ENCODE measurements at regions not wholly inside any gene's neighbourhood (a gene's known extent, or its start where the extent isn't known, plus 50 kb on each side); places are given as distances from the start of the nearest gene placed in this dataset.
"Not testable (repeated sequence)": the region's sequence is repeated elsewhere in the genome, so short reads cannot be mapped to it uniquely, and the experiment has no call there.

- DNase-seq (ENCODE audit: low spot score) = no peak
Measured at GRCh38 chr15:67924359-67924974, 84.6 kb upstream of the RNU6-1 start.

GRCh38 chr15:67925182-67925581, 85.3 kb upstream of the RNU6-1 start:
- H3K4me3 Mint-ChIP-seq = no peak overlapping the region
- no peaks in the 10 kb centered on the region for H3K36me3 Mint-ChIP-seq (ENCODE audit: low read depth)
- H3K4me1 Mint-ChIP-seq (ENCODE audit: low read depth) = no peaks in the 10 kb centered on the region
- no peaks in the 10 kb centered on the region for H3K27me3 Mint-ChIP-seq (ENCODE audit: insufficient read depth)
- no peak overlapping the region for H3K27ac Mint-ChIP-seq
- peaks cover 12% of the 10 kb centered on the region for H3K9me3 Mint-ChIP-seq
- no peak for DNase-seq (ENCODE audit: low spot score)
- intact Hi-C loops (cut with micrococcal nuclease) = no loop called here

More at GRCh38 chr15:67924359-67924974, 84.6 kb upstream of the RNU6-1 start:
- Mint-ChIP-seq H3K36me3 (ENCODE audit: low read depth) (no peaks in the 10 kb centered on the region), H3K4me3 (no peak overlapping the region), H3K4me1 (ENCODE audit: low read depth) (no peaks in the 10 kb centered on the region), H3K27ac (no peak overlapping the region), H3K9me3 (peaks cover 18% of the 10 kb centered on the region), H3K27me3 (ENCODE audit: insufficient read depth) (no peaks in the 10 kb centered on the region)
- intact Hi-C loops (cut with micrococcal nuclease) = no loop called here

DNA sequence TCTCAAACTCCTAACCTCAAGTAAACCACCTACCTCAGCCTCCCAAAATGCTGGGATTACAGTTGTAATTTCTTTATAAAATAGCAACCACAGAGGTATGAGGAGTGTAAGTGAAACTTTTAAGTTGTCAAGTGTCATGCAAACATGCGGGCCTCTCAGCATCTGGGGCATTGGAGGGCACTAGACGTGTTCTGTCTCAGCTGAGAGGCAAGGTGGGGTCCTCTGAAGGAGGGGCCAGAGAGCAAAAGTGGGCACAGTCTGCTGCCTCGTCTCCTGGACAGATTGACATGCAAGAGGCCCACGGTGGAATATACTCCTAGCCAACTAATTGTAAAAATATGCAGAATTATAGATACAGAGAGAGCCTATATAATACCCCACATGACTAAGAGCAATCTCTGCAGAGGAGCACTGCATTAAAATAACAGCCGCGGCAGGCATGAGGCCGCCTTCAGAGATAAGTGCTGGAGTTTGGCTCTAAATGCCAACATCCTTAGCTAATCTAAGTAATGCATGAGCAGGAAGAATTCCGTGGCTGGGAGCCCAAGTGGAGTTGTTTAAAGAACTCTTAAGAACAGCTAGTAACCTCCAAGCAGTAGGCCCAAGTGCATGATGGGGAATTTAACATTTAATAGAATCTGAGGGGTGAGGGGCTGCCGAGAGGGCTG, 87.8 kb upstream of the RNU6-1 start:
- Mint-ChIP-seq H3K27ac (no peak overlapping the region), H3K4me3 (no peak overlapping the region), H3K4me1 (ENCODE audit: low read depth) (no peaks in the 10 kb centered on the region), H3K27me3 (ENCODE audit: insufficient read depth) (no peaks in the 10 kb centered on the region), H3K36me3 (ENCODE audit: low read depth) (no peaks in the 10 kb centered on the region), H3K9me3 (peaks cover 8% of the 10 kb centered on the region)
- DNase-seq (ENCODE audit: low spot score) = no peak
- intact Hi-C loops (cut with micrococcal nuclease) = no loop called here

- Mint-ChIP-seq H3K27ac (no peak overlapping the region), H3K9me3 (peaks cover 8% of the 10 kb centered on the region), H3K4me3 (no peak overlapping the region), H3K27me3 (ENCODE audit: insufficient read depth) (no peaks in the 10 kb centered on the region), H3K4me1 (ENCODE audit: low read depth) (no peaks in the 10 kb centered on the region), H3K36me3 (ENCODE audit: low read depth) (no peaks in the 10 kb centered on the region)
- intact Hi-C loops (cut with micrococcal nuclease) = no loop called here
- no peak for DNase-seq (ENCODE audit: low spot score)
Measured at GRCh38 chr15:67928666-67929065, 88.8 kb upstream of the RNU6-1 start.

DNA sequence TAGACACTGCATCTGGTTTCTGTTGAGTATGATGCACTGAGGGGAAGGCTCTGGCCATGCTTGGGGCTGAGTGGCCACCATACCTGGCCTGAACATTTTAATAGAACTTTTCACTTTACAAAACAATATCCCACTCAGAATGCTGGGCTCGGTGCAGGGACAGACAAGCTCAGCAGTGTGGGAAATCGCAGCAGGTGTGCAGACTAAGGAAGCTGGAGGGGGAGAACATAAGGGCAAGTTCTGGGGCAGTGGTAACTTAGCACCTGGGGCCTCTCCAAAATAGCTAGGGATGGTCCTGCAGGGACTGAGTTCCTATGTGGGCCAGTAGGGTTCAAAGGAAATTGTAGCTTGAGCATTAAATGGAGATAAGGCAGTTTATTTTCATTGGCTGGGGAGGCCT, 90.9 kb upstream of the RNU6-1 start:
- intact Hi-C loops (cut with micrococcal nuclease) = no loop called here
- no peak overlapping the region for H3K4me3 Mint-ChIP-seq
- no peaks in the 10 kb centered on the region for H3K9me3 Mint-ChIP-seq
- no peak for DNase-seq (ENCODE audit: low spot score)
- H3K36me3 Mint-ChIP-seq (ENCODE audit: low read depth) = no peaks in the 10 kb centered on the region
- peaks cover 4% of the 10 kb centered on the region for H3K27me3 Mint-ChIP-seq (ENCODE audit: insufficient read depth)
- no peaks in the 10 kb centered on the region for H3K4me1 Mint-ChIP-seq (ENCODE audit: low read depth)
- no peak overlapping the region for H3K27ac Mint-ChIP-seq

GRCh38 chr15:67931861-67932260, 92.0 kb upstream of the RNU6-1 start:
- intact Hi-C loops (cut with micrococcal nuclease) = no loop called here
- H3K27ac Mint-ChIP-seq = no peak overlapping the region
- H3K27me3 Mint-ChIP-seq (ENCODE audit: insufficient read depth) = peaks cover 4% of the 10 kb centered on the region
- H3K9me3 Mint-ChIP-seq = no peaks in the 10 kb centered on the region
- H3K36me3 Mint-ChIP-seq (ENCODE audit: low read depth) = no peaks in the 10 kb centered on the region
- H3K4me3 Mint-ChIP-seq = no peak overlapping the region
- DNase-seq (ENCODE audit: low spot score) = no peak
- no peaks in the 10 kb centered on the region for H3K4me1 Mint-ChIP-seq (ENCODE audit: low read depth)

- H3K4me3 Mint-ChIP-seq; H3K36me3 Mint-ChIP-seq (ENCODE audit: low read depth); H3K9me3 Mint-ChIP-seq; DNase-seq (ENCODE audit: low spot score); intact Hi-C loops (cut with micrococcal nuclease); H3K27me3 Mint-ChIP-seq (ENCODE audit: insufficient read depth); H3K27ac Mint-ChIP-seq; H3K4me1 Mint-ChIP-seq (ENCODE audit: low read depth): not testable (repeated sequence)
Measured at GRCh38 chr15:67934126-67934525, 94.3 kb upstream of the RNU6-1 start.

DNA sequence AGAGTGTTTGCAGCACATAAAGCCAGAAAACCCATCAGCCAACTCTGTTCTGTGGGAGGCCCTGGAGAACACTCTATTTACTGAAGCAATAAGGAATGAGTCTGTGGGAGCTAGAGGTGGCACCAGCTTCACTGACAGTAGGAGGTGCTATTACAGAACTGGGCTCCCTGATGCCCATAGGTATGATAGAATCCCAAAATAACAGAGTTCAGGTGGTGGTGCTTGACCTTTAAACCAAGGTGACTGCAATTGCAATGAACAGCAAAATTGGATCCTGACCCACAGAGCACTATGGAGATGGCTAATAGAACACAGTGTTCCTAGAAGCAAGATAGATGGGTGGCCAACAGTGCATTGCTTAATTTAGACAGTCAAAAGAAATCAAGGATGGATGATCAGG, 95.4 kb upstream of the RNU6-1 start:
- no peak overlapping the region for H3K27ac Mint-ChIP-seq
- no peak for DNase-seq (ENCODE audit: low spot score)
- no peaks in the 10 kb centered on the region for H3K4me1 Mint-ChIP-seq (ENCODE audit: low read depth)
- H3K4me3 Mint-ChIP-seq = no peak overlapping the region
- no peaks in the 10 kb centered on the region for H3K36me3 Mint-ChIP-seq (ENCODE audit: low read depth)
- H3K9me3 Mint-ChIP-seq = no peaks in the 10 kb centered on the region
- intact Hi-C loops (cut with micrococcal nuclease) = no loop called here
- H3K27me3 Mint-ChIP-seq (ENCODE audit: insufficient read depth) = peaks cover 4% of the 10 kb centered on the region

DNA sequence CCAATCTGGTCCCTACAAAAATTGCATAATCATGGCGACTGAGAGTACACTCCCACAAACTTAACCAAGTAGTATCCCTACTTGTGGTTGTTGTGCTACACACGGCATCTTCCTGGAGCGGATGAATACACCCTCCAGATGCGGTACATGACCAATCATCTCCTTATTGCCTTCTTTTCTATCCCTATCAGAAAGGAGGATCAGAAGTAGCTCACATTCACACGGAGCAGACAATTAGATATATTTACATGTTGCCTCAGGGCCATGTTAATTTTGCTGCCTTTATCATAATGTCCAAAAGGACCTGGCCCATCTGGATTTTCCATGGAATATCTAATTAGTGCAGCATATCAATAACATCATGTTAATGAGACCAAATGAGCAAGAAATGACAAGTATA, 96.4 kb upstream of the RNU6-1 start:
- no peak overlapping the region for H3K4me3 Mint-ChIP-seq

DNA sequence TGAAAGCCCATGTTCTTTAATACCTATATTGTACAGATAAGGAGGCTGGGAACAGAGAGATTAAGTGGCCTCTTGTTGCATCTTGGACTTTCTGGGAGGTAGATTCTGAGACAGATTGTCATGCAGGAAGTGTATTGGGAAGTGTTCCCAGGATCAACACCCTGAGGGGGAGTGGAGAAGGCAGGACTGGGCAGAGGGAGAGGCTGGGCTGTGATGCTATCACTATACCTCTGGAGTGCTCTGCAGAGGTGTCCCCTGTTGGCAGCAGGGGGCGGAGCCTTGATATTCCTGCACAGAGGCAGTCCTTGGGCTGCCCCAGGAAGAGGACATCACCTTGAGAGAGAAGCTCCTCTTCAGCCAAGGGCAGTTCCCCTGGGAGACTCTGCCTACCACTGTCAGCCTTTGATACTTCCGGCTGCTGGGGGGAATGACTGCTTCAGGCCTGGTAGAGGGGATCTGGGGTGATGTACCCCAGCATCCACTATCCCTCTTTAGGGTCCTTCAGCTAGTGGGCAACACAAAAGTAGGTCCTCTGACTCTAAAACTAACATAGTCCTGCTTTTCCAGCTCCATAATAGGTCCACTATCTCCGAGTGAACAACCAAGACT, 97.4 kb upstream of the RNU6-1 start:
- DNase-seq (ENCODE audit: low spot score) = no peak
- intact Hi-C loops (cut with micrococcal nuclease) = no loop called here
- Mint-ChIP-seq H3K27ac (no peak overlapping the region), H3K9me3 (no peaks in the 10 kb centered on the region), H3K4me3 (no peak overlapping the region), H3K36me3 (ENCODE audit: low read depth) (no peaks in the 10 kb centered on the region), H3K4me1 (ENCODE audit: low read depth) (no peaks in the 10 kb centered on the region), H3K27me3 (ENCODE audit: insufficient read depth) (peaks cover 4% of the 10 kb centered on the region)

More for the DNA sequence above, 96.4 kb upstream of the RNU6-1 start:
- Mint-ChIP-seq H3K4me1 (ENCODE audit: low read depth) (no peaks in the 10 kb centered on the region), H3K9me3 (no peaks in the 10 kb centered on the region), H3K27me3 (ENCODE audit: insufficient read depth) (peaks cover 4% of the 10 kb centered on the region), H3K27ac (no peak overlapping the region), H3K36me3 (ENCODE audit: low read depth) (no peaks in the 10 kb centered on the region)
- DNase-seq (ENCODE audit: low spot score) = no peak
- intact Hi-C loops (cut with micrococcal nuclease) = no loop called here

- H3K9me3 Mint-ChIP-seq; DNase-seq (ENCODE audit: low spot score); H3K27me3 Mint-ChIP-seq (ENCODE audit: insufficient read depth); H3K4me3 Mint-ChIP-seq; H3K36me3 Mint-ChIP-seq (ENCODE audit: low read depth); H3K27ac Mint-ChIP-seq; H3K4me1 Mint-ChIP-seq (ENCODE audit: low read depth); intact Hi-C loops (cut with micrococcal nuclease): not testable (repeated sequence)
Measured at GRCh38 chr15:67939179-67939578, 99.3 kb upstream of the RNU6-1 start.

- H3K9me3 Mint-ChIP-seq; H3K4me3 Mint-ChIP-seq; H3K36me3 Mint-ChIP-seq (ENCODE audit: low read depth): not testable (repeated sequence)
Measured at GRCh38 chr15:67939588-67940323, 99.9 kb upstream of the RNU6-1 start.

DNA sequence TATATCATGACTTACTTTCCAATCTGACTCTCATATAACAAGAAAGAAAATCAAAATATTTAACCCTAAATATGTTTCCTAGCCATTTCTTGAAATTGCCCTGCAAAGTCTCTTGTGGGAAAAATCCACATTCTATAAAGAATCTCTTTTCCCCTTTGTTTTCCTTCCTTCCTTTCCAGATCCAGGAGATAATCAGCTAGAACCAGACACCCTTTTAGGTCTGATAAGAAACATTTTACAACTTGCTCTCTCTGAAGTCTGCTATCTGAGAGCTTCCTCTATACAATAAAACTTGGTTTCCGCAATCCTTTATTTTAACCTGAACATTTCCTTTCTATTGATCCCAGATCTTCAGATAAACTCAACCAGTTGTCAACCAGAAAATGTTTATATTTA, 100.5 kb upstream of the RNU6-1 start:
- Mint-ChIP-seq H3K4me3 (no peak overlapping the region), H3K27ac (no peak overlapping the region), H3K36me3 (ENCODE audit: low read depth) (no peaks in the 10 kb centered on the region), H3K9me3 (no peaks in the 10 kb centered on the region), H3K4me1 (ENCODE audit: low read depth) (no peaks in the 10 kb centered on the region), H3K27me3 (ENCODE audit: insufficient read depth) (no peaks in the 10 kb centered on the region)
- intact Hi-C loops (cut with micrococcal nuclease) = no loop called here
- no peak for DNase-seq (ENCODE audit: low spot score)

More at GRCh38 chr15:67939588-67940323, 99.9 kb upstream of the RNU6-1 start:
- H3K27ac Mint-ChIP-seq; intact Hi-C loops (cut with micrococcal nuclease); H3K4me1 Mint-ChIP-seq (ENCODE audit: low read depth); DNase-seq (ENCODE audit: low spot score); H3K27me3 Mint-ChIP-seq (ENCODE audit: insufficient read depth): not testable (repeated sequence)
